Liver (tissue), 8 donors: ENCODE measurements at regions not wholly inside any gene's neighbourhood (a gene's known extent, or its start where the extent isn't known, plus 50 kb on each side); places are given as distances from the start of the nearest gene placed in this dataset.

Source experiments
- DNase-seq: peaks from one replicate; pipeline ENCODE4 v3.0.0-alpha.2; 2017; ENCODE audit warnings: low spot score
- H3K27ac ChIP-seq, 2 donors: one replicate each; pipeline ENCODE4 v1.7.0; 2013; ENCODE audit warnings: inconsistent platforms in 2 of 2, low read length in 2 of 2, control low read depth in 1 of 2, low read depth in 1 of 2, mild to moderate bottlenecking in 1 of 2
- H3K27me3 ChIP-seq, 4 donors: one replicate each; pipeline versions ENCODE4 v1.6.1 to v1.7.0; 2013; ENCODE audit warnings: low read length in 3 of 4, inconsistent platforms in 1 of 4, mild to moderate bottlenecking in 1 of 4, moderate library complexity in 1 of 4; ENCODE audit not compliant: control insufficient read depth in 4 of 4, insufficient read depth in 4 of 4
- H3K36me3 ChIP-seq, 4 donors: one replicate each; pipeline versions ENCODE4 v1.6.1 to v1.7.0; 2013; ENCODE audit warnings: low read length in 3 of 4, mild to moderate bottlenecking in 3 of 4, low read depth in 1 of 4, moderate library complexity in 1 of 4; ENCODE audit not compliant: control insufficient read depth in 4 of 4, insufficient read depth in 3 of 4
- H3K4me1 ChIP-seq, 4 donors: one replicate each; pipeline versions ENCODE4 v1.6.1 to v1.7.0; 2013; ENCODE audit warnings: low read length in 3 of 4, mild to moderate bottlenecking in 3 of 4, moderate library complexity in 1 of 4; ENCODE audit not compliant: control insufficient read depth in 4 of 4, insufficient read depth in 4 of 4
- H3K4me3 ChIP-seq, 3 donors: one replicate each; pipeline versions ENCODE4 v1.6.1 to v1.7.0; 2013; ENCODE audit warnings: low read length in 3 of 3, control low read depth in 1 of 3, low read depth in 1 of 3, mild to moderate bottlenecking in 1 of 3
- H3K9ac ChIP-seq, 2 donors: one replicate each; pipeline ENCODE4 v1.7.0; 2013; ENCODE audit warnings: low read length in 2 of 2, mild to moderate bottlenecking in 2 of 2, moderate library complexity in 2 of 2, control low read depth in 1 of 2, low read depth in 1 of 2
- H3K9me3 ChIP-seq, 4 donors: one replicate each; pipeline versions ENCODE4 v1.6.1 to v1.7.0; 2013; ENCODE audit warnings: low read length in 3 of 4; ENCODE audit not compliant: control insufficient read depth in 4 of 4
- CTCF ChIP-seq: fragments of 150-350 bp; IDR thresholded peaks from 2 replicates; pipeline ENCODE4 v1.5.1; 2017; ENCODE audit warnings: improper control_type of control experiment, low read depth, low read length; ENCODE audit not compliant: missing input control
- FOXA1 ChIP-seq: IDR thresholded peaks from 2 replicates; pipeline ENCODE4 v1.6.1; 2016; ENCODE audit warnings: antibody characterized with exemption
- GABPA ChIP-seq, 2 donors: IDR thresholded peaks in 1 of 2; conservative IDR thresholded peaks in 1 of 2; 2 replicates each; pipeline ENCODE4 v1.6.1; 2016; ENCODE audit warnings: antibody characterized with exemption in 2 of 2, mild to moderate bottlenecking in 1 of 2, moderate library complexity in 1 of 2
- REST ChIP-seq: IDR thresholded peaks from 2 replicates; pipeline ENCODE4 v1.6.1; 2016; ENCODE audit warnings: antibody characterized with exemption, mild to moderate bottlenecking
- SP1 ChIP-seq: IDR thresholded peaks from 2 replicates; pipeline ENCODE4 v1.6.1; 2018; ENCODE audit warnings: antibody characterized with exemption, mild to moderate bottlenecking
- TAF1 ChIP-seq: conservative IDR thresholded peaks from 2 replicates; pipeline ENCODE4 v1.6.1; 2016; ENCODE audit warnings: antibody characterized with exemption, mild to moderate bottlenecking
- YY1 ChIP-seq: IDR thresholded peaks from 2 replicates; pipeline ENCODE4 v1.6.1; 2016; ENCODE audit warnings: antibody characterized with exemption, mild to moderate bottlenecking
- ZBTB33 ChIP-seq: IDR thresholded peaks from 2 replicates; pipeline ENCODE4 v1.6.1; 2016; ENCODE audit warnings: antibody characterized with exemption
- WGBS: extraction: QIAGEN DNeasy Blood & Tissue Kit; methylation state at CpG from one replicate; pipeline ENCODE4 v1.1.7; 2013; 5-methylcytosine and 5-hydroxymethylcytosine counted together
- donor health status: healthy.
- donor health status: healthy.
- donor health status: healthy.
- donor health status: healthy.
- donor health status: healthy.

GRCh38 chr2:146258071-146258470 lies 1586.8 kb upstream of the ACVR2A start:
- no peaks in the 10 kb centered on the region for H3K36me3 ChIP-seq
- 76% methylated on average over 6 of the region's 6 CpGs for WGBS
- DNase-seq = no peak
- TF ChIP-seq CTCF = no peak
- TF ChIP-seq REST = no peak
- no peak overlapping the region for H3K27ac ChIP-seq
- H3K27me3 ChIP-seq = no peaks in the 10 kb centered on the region
- peaks cover 3 to 4% (median 4%) of the 10 kb centered on the region in 4 donors for H3K4me1 ChIP-seq
- no peak overlapping the region for H3K9ac ChIP-seq
- no peak overlapping the region for H3K4me3 ChIP-seq
- no peaks in the 10 kb centered on the region for H3K9me3 ChIP-seq

GRCh38 chr2:146252119-146252518 lies 1592.7 kb upstream of the ACVR2A start:
- Histone ChIP-seq H3K9me3 (no peaks in the 10 kb centered on the region), H3K9ac (no peak overlapping the region), H3K36me3 (no peaks in the 10 kb centered on the region), H3K27ac (no peak overlapping the region), H3K4me1 (peaks cover 0 to 3% (median 1%) of the 10 kb centered on the region in 4 donors), H3K4me3 (no peak overlapping the region), H3K27me3 (no peaks in the 10 kb centered on the region)
- 90% methylated on average over 2 of the region's 2 CpGs for WGBS
- TF ChIP-seq GABPA (IDR thresholded peaks at IDR 0.05 in 1 of 2, conservative IDR thresholded peaks at IDR 0.05 in 1 of 2) (no peak), FOXA1 (no peak), SP1 (no peak), ZBTB33 (no peak), YY1 (no peak), TAF1 (no peak), CTCF (no peak)
- no peak for DNase-seq
